Coronary artery (tissue), 2 donors: ENCODE measurements at regions not wholly inside any gene's neighbourhood (a gene's known extent, or its start where the extent isn't known, plus 50 kb on each side); places are given as distances from the start of the nearest gene placed in this dataset.
"Not testable (repeated sequence)": the region's sequence is repeated elsewhere in the genome, so short reads cannot be mapped to it uniquely, and the experiment has no call there.

ENCODE experiments used
- DNase-seq: peaks from one replicate; pipeline ENCODE4 v3.0.0-alpha.2; 2017; ENCODE audit warnings: low spot score
- H3K27ac ChIP-seq, 2 donors: fragments of 200-600 bp; sonication (generic); one replicate each; pipeline ENCODE4 v1.5.1; 2016 to 2019
- H3K4me3 ChIP-seq: fragments of 200-600 bp; sonication (generic); 2 replicates; pipeline ENCODE4 v1.5.1; 2016; ENCODE audit warnings: mild to moderate bottlenecking, moderate library complexity
- CTCF ChIP-seq: fragments of 200-600 bp; sonication (generic); IDR thresholded peaks from one replicate; pipeline ENCODE4 v1.5.1; 2019; ENCODE audit warnings: antibody characterized with exemption

GRCh38 chr6:67451874-67452273 is 1183.2 kb upstream of the ADGRB3 start:
- DNase-seq, result no peak
- Histone ChIP-seq H3K27ac (no peak overlapping the region), H3K4me3 (no peak overlapping the region)
- TF ChIP-seq CTCF, result no peak

GRCh38 chr6:67450641-67451040 is 1184.4 kb upstream of the ADGRB3 start:
- Histone ChIP-seq H3K4me3 (no peak overlapping the region), H3K27ac (no peak overlapping the region)
- no peak for TF ChIP-seq CTCF
- DNase-seq, result no peak

GRCh38 chr6:67449602-67450001 is 1185.5 kb upstream of the ADGRB3 start:
- DNase-seq, result no peak
- H3K4me3 ChIP-seq, result no peak overlapping the region
- no peak overlapping the region for H3K27ac ChIP-seq
- no peak for TF ChIP-seq CTCF

- no peak for DNase-seq
- H3K27ac ChIP-seq, result no peak overlapping the region
- TF ChIP-seq CTCF, result no peak
- H3K4me3 ChIP-seq, result no peak overlapping the region
These were observed 1202.0 kb upstream of the ADGRB3 start for GRCh38 chr6:67433124-67433523.

- DNase-seq, result no peak
- no peak for TF ChIP-seq CTCF
- Histone ChIP-seq H3K27ac (no peak overlapping the region), H3K4me3 (no peak overlapping the region)
These were observed 1204.0 kb upstream of the ADGRB3 start for GRCh38 chr6:67431076-67431475.

GRCh38 chr6:67426686-67427085 is 1208.4 kb upstream of the ADGRB3 start:
- not testable (repeated sequence) for H3K27ac ChIP-seq, H3K4me3 ChIP-seq, DNase-seq

- DNase-seq, result no peak
- Histone ChIP-seq H3K27ac (no peak overlapping the region), H3K4me3 (no peak overlapping the region)
- TF ChIP-seq CTCF, result no peak
These were observed 1223.0 kb upstream of the ADGRB3 start for GRCh38 chr6:67412035-67412434.

- Histone ChIP-seq H3K27ac (no peak overlapping the region), H3K4me3 (no peak overlapping the region)
- TF ChIP-seq CTCF, result no peak
- DNase-seq, result no peak
These were observed 1224.0 kb upstream of the ADGRB3 start for GRCh38 chr6:67411036-67411435.
